ENCODE measurements at regions not wholly inside any gene's neighbourhood (a gene's known extent, or its start where the extent isn't known, plus 50 kb on each side); places are given as distances from the start of the nearest gene placed in this dataset.

GRCh38 chr6:87950614-87951013 lies 97.0 kb upstream of the SPACA1 start:
- TF ChIP-seq ZNF565 (CRISPR knock-in tag; conservative IDR thresholded peaks at IDR 0.05; ENCODE audit: low read depth) (no peak), RARB (CRISPR knock-in tag; IDR thresholded peaks at IDR 0.05) (no peak), ZFP3 (CRISPR knock-in tag; IDR thresholded peaks at IDR 0.05) (no peak), ZC3H10 (CRISPR knock-in tag; IDR thresholded peaks at IDR 0.05) (no peak), ZNF70 (CRISPR knock-in tag; IDR thresholded peaks at IDR 0.05) (no peak), CREB5 (CRISPR knock-in tag; IDR thresholded peaks at IDR 0.05; ENCODE audit: low read depth) (no peak)
